ENCODE measurements at regions not wholly inside any gene's neighbourhood (a gene's known extent, or its start where the extent isn't known, plus 50 kb on each side); places are given as distances from the start of the nearest gene placed in this dataset.

- TF ChIP-seq, protein P1, sequence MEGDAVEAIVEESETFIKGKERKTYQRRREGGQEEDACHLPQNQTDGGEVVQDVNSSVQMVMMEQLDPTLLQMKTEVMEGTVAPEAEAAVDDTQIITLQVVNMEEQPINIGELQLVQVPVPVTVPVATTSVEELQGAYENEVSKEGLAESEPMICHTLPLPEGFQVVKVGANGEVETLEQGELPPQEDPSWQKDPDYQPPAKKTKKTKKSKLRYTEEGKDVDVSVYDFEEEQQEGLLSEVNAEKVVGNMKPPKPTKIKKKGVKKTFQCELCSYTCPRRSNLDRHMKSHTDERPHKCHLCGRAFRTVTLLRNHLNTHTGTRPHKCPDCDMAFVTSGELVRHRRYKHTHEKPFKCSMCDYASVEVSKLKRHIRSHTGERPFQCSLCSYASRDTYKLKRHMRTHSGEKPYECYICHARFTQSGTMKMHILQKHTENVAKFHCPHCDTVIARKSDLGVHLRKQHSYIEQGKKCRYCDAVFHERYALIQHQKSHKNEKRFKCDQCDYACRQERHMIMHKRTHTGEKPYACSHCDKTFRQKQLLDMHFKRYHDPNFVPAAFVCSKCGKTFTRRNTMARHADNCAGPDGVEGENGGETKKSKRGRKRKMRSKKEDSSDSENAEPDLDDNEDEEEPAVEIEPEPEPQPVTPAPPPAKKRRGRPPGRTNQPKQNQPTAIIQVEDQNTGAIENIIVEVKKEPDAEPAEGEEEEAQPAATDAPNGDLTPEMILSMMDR (IDR thresholded peaks at IDR 0.05), result no peak
- no peak for TF ChIP-seq POLR2A (IDR thresholded peaks at IDR 0.05)
Measured at GRCh38 chr22:47690166-47690565, 927.7 kb downstream of the TBC1D22A start.

Measured in esophagus squamous epithelium (tissue), 4 donors.